GM18870 (cell line): ENCODE measurements at regions not wholly inside any gene's neighbourhood (a gene's known extent, or its start where the extent isn't known, plus 50 kb on each side); places are given as distances from the start of the nearest gene placed in this dataset.

Experiments used
- ATAC-seq: cut with Tn5 transposase; IDR thresholded peaks from one replicate; pipeline ENCODE4 v1.9.1; 2021; ENCODE audit warnings: moderate library complexity; ENCODE audit not compliant: unreplicated experiment

GRCh38 chr4:163949976-163950601 is 455.6 kb downstream of the TMA16 start:
- ATAC-seq, result no peak

DNA sequence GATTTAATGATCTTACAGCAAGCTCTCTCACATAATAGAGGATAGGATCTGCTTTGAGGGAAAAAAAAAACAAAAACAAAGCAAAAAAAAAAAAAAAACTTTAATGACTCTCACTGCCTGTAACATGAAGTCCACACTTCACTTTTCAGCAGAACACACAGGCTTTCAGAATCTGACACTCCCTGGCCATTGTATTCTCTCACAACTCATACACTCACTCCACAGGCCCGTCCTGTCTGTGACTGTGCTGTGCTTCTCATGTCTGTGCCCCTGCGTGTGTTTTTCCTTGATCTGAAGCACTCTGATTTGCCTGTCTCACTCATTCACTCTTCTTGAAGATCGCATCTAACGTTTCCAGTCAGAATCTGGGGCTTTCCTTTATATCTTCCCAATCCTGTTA is 460.8 kb downstream of the TMA16 start:
- ATAC-seq, result no peak

GRCh38 chr4:163958751-163959150 is 464.3 kb downstream of the TMA16 start:
- ATAC-seq, result no peak

DNA sequence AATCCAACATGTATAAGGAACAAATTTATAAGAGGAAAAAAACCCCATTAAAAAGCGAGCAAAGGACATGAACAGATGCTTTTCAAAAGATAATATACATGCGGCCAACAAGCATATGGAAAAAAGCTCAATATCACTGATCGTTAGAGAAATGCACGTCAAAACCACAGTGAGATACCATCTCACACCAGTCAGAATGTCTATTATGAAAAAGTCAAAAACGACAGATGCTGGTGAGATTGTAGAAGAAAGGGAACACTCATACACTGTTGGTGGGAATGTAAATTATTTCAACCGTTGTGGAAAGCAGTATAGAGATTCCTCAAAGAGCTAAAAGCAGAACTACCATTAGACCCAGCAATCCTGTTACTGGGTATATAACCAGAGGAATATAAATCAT is 465.4 kb downstream of the TMA16 start:
- no peak for ATAC-seq

- ATAC-seq, result no peak
Measured at GRCh38 chr4:163966612-163967011, 472.1 kb downstream of the TMA16 start.

- peak; percentile 81 for ATAC-seq
Measured at GRCh38 chr4:163967263-163967662, 472.8 kb downstream of the TMA16 start.

GRCh38 chr4:163967710-163968109 is 473.2 kb downstream of the TMA16 start:
- no peak for ATAC-seq

DNA sequence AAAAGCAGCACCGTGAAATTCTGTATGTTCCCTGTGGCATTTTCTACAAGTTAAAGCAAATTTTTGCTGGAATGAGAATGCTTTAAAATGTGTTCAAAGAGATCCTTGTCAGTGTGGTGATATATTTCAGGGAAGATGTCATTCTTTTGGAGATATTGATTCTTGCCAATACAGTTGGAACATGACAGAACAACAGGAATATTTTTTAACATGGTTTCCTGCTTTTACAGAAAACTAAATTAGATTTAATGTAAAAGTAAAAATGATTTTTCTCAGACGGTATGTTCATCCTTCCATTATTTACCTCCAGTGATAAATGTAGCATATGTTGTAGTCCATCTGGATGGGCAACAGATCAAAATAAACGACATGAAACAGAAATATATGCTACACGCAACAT is 474.8 kb downstream of the TMA16 start:
- no peak for ATAC-seq

GRCh38 chr4:163976588-163976987 is 482.1 kb downstream of the TMA16 start:
- ATAC-seq, result no peak

DNA sequence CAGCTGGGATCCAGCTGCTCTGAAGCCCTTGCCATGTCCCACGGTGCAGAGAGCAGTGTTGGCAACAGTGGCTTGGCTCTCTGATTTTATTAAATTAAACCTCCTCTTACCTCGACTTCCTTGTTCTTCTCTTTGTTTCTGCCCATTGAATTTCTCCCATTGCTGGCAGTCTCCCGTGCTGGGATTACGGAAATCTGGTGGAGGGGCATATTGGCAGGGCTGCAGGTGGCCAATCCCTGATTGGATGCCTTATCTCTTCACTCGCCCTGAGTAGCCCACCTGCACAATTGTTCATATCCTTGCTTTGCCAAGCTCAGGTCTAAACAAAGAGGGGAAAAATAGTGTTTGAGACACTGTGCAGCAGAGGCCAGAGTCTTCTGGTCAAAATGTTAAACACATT is 493.9 kb downstream of the TMA16 start:
- ATAC-seq, result no peak

- ATAC-seq, result no peak
Measured at GRCh38 chr4:163988865-163989264, 494.4 kb downstream of the TMA16 start.

- no peak for ATAC-seq
Measured at GRCh38 chr4:163991298-163991865, 496.9 kb downstream of the TMA16 start.

GRCh38 chr4:164009435-164009834 is 514.9 kb downstream of the TMA16 start:
- ATAC-seq, result no peak

DNA sequence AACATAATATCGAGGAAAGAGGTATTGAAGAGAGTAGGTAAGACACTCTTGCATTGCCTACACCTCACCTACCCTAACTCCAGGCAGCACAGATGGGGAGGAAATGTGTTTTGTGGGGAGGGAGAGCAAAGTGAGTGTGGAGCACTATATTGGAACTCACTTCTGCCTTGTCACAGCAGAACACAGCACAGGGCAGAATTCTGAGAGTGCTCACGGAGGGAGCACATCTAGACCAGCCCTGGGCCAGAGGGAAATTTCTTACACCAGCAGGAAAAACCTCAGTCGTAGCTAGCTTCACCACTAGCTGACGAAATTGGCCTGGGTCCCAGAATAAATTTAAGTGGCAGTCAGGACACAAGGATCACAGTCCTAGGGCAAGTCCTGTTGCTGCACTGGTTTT is 517.3 kb downstream of the TMA16 start:
- ATAC-seq, result no peak

GRCh38 chr4:164012396-164013027 is 518.0 kb downstream of the TMA16 start:
- ATAC-seq, result peak; percentile 67

GRCh38 chr4:164021947-164022346 is 527.5 kb downstream of the TMA16 start:
- no peak for ATAC-seq

DNA sequence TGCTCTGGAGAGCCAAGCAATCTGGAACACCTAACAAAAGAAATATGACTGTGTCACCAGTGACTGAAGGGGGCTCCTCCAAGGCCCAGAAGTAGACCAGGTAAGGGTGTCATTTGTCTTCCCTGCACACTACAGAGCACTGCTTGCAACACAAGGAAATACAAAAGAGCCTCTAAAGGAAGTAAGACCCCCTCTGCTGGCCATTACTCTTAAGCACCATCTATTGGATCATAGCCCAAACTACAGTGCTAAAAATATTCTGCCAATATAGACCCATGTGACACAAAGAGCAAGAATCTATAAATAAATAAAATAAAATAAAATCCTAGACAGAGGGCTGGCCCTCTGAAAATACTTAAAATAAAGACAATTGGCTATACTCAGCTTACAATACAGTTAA is 528.7 kb downstream of the TMA16 start:
- ATAC-seq, result no peak

GRCh38 chr4:164027805-164028204 is 533.3 kb downstream of the TMA16 start:
- ATAC-seq, result peak; percentile 60

GRCh38 chr4:164039482-164039881 is 545.0 kb downstream of the TMA16 start:
- no peak for ATAC-seq

GRCh38 chr4:164056426-164057142 is 562.1 kb downstream of the TMA16 start:
- ATAC-seq, result no peak

DNA sequence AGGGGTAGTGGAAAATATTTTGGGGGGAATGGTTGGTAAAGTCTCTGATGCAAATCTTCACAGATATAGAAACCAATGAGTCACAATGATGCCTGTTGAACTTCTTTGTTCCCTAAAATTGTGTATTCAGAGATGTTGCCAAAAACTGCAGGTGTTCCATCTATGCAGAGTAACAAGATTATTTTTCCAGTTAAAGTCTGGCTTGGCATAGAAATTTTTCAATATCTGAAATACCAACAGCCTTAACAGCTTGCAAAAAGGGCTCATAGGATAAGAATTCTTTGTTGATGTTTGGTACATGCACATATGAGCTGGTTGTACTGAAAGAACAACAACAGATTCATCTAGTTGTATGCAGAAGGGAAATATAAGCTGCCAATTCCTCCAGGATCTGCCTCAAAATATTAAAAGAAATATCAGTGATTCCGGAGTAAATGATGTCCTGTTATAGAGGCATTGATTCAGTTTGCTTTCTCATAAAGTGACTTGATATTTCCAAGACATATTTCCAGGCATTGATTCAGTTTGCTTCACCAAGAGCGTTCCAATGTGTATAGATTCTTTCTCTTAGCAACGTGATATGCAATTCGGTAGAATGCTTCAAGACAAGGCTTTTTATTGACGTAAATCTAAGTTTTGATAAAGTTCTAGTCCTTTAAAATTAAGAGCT is 564.4 kb downstream of the TMA16 start:
- no peak for ATAC-seq
